MM.1S (cell line): ENCODE measurements at regions not wholly inside any gene's neighbourhood (a gene's known extent, or its start where the extent isn't known, plus 50 kb on each side); places are given as distances from the start of the nearest gene placed in this dataset.

ENCODE experiments used
- DNase-seq: peaks from one replicate; pipeline ENCODE4 v3.0.0-alpha.2; 2015
- H2AFZ ChIP-seq: fragments of 300-600 bp; sonication (generic); 2 replicates; pipeline ENCODE4 v1.6.0; 2016; ENCODE audit warnings: antibody characterized with exemption, low read length
- H3F3A ChIP-seq: fragments of 300-600 bp; sonication (generic); 2 replicates; pipeline ENCODE4 v1.6.1; 2016; ENCODE audit warnings: mild to moderate bottlenecking, antibody characterized with exemption, low read length, moderate library complexity, mixed read lengths; ENCODE audit not compliant: insufficient read depth
- H3K27ac ChIP-seq: fragments of 300-600 bp; sonication (generic); 2 replicates; pipeline ENCODE4 v1.5.1; 2016; ENCODE audit warnings: mild to moderate bottlenecking, low read length
- H3K27me3 ChIP-seq: fragments of 300-600 bp; sonication (generic); replicated peaks from 2 replicates; pipeline ENCODE4 v1.6.0; 2016; ENCODE audit warnings: low read length; ENCODE audit not compliant: insufficient read depth
- H3K36me3 ChIP-seq: fragments of 300-600 bp; sonication (generic); replicated peaks from 2 replicates; pipeline ENCODE4 v1.6.1; 2016; ENCODE audit warnings: mild to moderate bottlenecking, low read length, mixed read lengths; ENCODE audit not compliant: insufficient read depth
- H3K4me1 ChIP-seq: fragments of 300-600 bp; sonication (generic); 2 replicates; pipeline ENCODE4 v1.6.1; 2016; ENCODE audit warnings: low read length, mixed read lengths
- H3K4me2 ChIP-seq: fragments of 300-600 bp; sonication (generic); 2 replicates; pipeline ENCODE4 v1.6.0; 2016; ENCODE audit warnings: low read depth, low read length
- H3K4me3 ChIP-seq: fragments of 300-600 bp; sonication (generic); 2 replicates; pipeline ENCODE4 v1.5.1; 2016; ENCODE audit warnings: low read length, mixed read lengths
- H3K79me2 ChIP-seq: fragments of 300-600 bp; sonication (generic); 2 replicates; pipeline ENCODE4 v1.6.1; 2016; ENCODE audit warnings: mixed run types, low read length, mixed read lengths
- H3K9ac ChIP-seq: fragments of 300-600 bp; sonication (generic); 2 replicates; pipeline ENCODE4 v1.6.1; 2016; ENCODE audit warnings: low read length, mixed read lengths
- H3K9me2 ChIP-seq: fragments of 300-600 bp; sonication (generic); replicated peaks from 2 replicates; pipeline ENCODE4 v1.6.1; 2016; ENCODE audit warnings: mild to moderate bottlenecking, low read length, mixed read lengths; ENCODE audit not compliant: insufficient read depth
- H3K9me3 ChIP-seq: fragments of 300-600 bp; sonication (generic); replicated peaks from 2 replicates; pipeline ENCODE4 v1.6.1; 2016; ENCODE audit warnings: mild to moderate bottlenecking, low read length, mixed read lengths; ENCODE audit not compliant: insufficient read depth
- H4K20me1 ChIP-seq: fragments of 300-600 bp; sonication (generic); 2 replicates; pipeline ENCODE4 v1.6.1; 2016; ENCODE audit warnings: mild to moderate bottlenecking, low read length, moderate library complexity, mixed read lengths; ENCODE audit not compliant: insufficient read depth
- CTCF ChIP-seq: fragments of 300-600 bp; sonication (generic); IDR thresholded peaks from 2 replicates; pipeline ENCODE4 v1.5.1; 2016; ENCODE audit warnings: antibody characterized with exemption, low read length, mixed read lengths
- EZH2 ChIP-seq: fragments of 300-600 bp; sonication (generic); optimal IDR thresholded peaks from 2 replicates; pipeline ENCODE3; 2017; ENCODE audit warnings: low read depth, mild to moderate bottlenecking, antibody characterized with exemption, low read length, mixed read lengths
- EZH2phosphoT487 ChIP-seq: fragments of 300-600 bp; sonication (generic); IDR thresholded peaks from 2 replicates; pipeline ENCODE4 v1.6.1; 2018; ENCODE audit warnings: antibody characterized with exemption, low read length

- Histone ChIP-seq H3K4me3 (no peak overlapping the region), H3K27ac (no peak overlapping the region), H3K4me2 (no peak overlapping the region), H3K27me3 (no peaks in the 10 kb centered on the region), H3K9me3 (no peaks in the 10 kb centered on the region), H3K4me1 (no peaks in the 10 kb centered on the region), H3K9me2 (no peaks in the 10 kb centered on the region), H3K79me2 (no peaks in the 10 kb centered on the region), H2AFZ (no peak overlapping the region), H3K36me3 (no peaks in the 10 kb centered on the region), H3K9ac (no peak overlapping the region), H3F3A (no peaks in the 10 kb centered on the region), H4K20me1 (no peaks in the 10 kb centered on the region)
- TF ChIP-seq CTCF (no peak), EZH2phosphoT487 (no peak), EZH2 (no peak)
- DNase-seq: no peak
These were observed 282.6 kb downstream of the ELAVL2 start for GRCh38 chr9:23543419-23543818.

GRCh38 chr9:23545728-23546127, 280.3 kb downstream of the ELAVL2 start:
- TF ChIP-seq EZH2 (no peak), EZH2phosphoT487 (no peak), CTCF (no peak)
- Histone ChIP-seq H3K9ac (no peak overlapping the region), H3K36me3 (no peaks in the 10 kb centered on the region), H3K27me3 (no peaks in the 10 kb centered on the region), H3K9me2 (no peaks in the 10 kb centered on the region), H3F3A (no peaks in the 10 kb centered on the region), H3K9me3 (no peaks in the 10 kb centered on the region), H3K4me3 (no peak overlapping the region), H3K27ac (no peak overlapping the region), H2AFZ (no peak overlapping the region), H3K4me1 (no peaks in the 10 kb centered on the region), H3K79me2 (no peaks in the 10 kb centered on the region), H3K4me2 (no peak overlapping the region), H4K20me1 (no peaks in the 10 kb centered on the region)
- no peak for DNase-seq

- H3K4me3 ChIP-seq: no peak overlapping the region
- DNase-seq: no peak
- TF ChIP-seq EZH2: no peak
- TF ChIP-seq CTCF: no peak
- no peak for TF ChIP-seq EZH2phosphoT487
These were observed 274.7 kb downstream of the ELAVL2 start for GRCh38 chr9:23551311-23551721.

More at GRCh38 chr9:23551311-23551721, 274.7 kb downstream of the ELAVL2 start:
- Histone ChIP-seq H3K27ac (no peak overlapping the region), H3K9me3 (no peaks in the 10 kb centered on the region), H3K4me1 (no peaks in the 10 kb centered on the region), H3K4me2 (no peak overlapping the region), H4K20me1 (no peaks in the 10 kb centered on the region), H3K9me2 (no peaks in the 10 kb centered on the region), H2AFZ (no peak overlapping the region), H3K36me3 (no peaks in the 10 kb centered on the region), H3K79me2 (no peaks in the 10 kb centered on the region), H3F3A (no peaks in the 10 kb centered on the region), H3K9ac (no peak overlapping the region), H3K27me3 (no peaks in the 10 kb centered on the region)
